ENCODE measurements at regions not wholly inside any gene's neighbourhood (a gene's known extent, or its start where the extent isn't known, plus 50 kb on each side); places are given as distances from the start of the nearest gene placed in this dataset.
A peak's percentile ranks its signal among the peaks of the same experiment; 100 is the strongest.
"Not testable (repeated sequence)": the region's sequence is repeated elsewhere in the genome, so short reads cannot be mapped to it uniquely, and the experiment has no call there.

DNA sequence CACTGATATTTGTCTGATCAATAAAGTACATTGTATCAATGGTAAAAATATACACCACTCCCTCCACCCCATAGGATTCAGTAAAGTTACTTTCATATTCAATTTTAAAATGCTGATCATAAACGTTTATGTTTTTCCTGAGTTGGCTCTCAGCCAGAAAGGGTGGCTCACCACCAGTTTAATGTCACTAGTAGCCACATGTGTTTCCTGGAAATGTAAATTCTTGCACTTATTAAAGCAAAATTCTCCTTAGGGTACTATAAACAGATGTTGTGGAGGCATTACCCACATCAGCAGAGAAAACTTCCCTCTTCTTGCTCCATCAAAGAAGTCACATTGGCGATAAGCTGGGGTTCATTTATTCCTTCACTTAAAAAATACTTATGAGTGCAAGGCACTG is 210.3 kb downstream of the SREK1 start:
- no peak for DNase-seq

DNA sequence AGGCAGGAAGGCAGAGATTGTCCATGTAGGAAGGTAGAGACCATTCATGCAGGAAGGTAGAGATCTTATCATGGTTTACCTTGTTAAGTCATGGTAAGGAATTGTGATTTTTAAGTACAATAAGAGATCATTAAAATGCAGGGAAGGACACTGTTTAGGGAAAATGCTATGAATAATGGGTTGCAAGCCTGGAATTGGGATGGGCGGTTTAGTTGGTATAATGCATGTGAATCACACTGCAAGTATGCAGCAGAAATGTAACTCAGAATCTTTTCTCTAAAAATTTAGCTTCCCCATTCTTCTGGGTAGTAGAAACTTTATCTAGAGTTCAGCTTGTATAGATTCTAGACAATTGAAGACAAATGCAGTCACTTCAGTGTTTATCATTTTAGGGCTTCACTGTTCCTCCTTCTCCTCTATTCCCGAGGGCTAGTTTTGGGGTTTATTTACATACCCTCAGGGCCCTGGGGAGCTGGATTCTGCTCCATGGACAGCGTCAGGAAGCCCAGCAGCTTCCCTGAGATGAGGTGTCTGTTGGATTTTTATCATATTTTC is 212.0 kb downstream of the SREK1 start:
- DNase-seq = no peak

DNA sequence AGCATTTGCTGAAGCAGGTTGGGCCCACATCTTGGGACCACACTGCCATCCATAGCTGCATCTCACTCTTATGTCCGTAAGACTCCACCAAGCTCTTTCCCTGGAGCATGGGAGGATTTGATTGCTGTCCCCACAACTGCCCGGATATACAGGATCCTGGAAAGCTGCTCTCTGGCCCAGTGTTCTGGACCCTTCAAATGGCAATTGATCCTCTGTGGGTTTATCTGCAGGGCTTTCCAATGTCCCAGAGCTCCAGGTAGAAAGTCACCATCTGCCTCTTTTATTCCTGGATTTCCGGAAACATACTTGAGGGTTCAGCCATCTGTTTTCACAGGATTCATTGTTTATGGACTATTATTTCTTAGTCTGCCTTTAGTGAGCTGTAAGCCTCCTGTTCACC is 214.6 kb downstream of the SREK1 start:
- DNase-seq = peak; percentile 86

DNA sequence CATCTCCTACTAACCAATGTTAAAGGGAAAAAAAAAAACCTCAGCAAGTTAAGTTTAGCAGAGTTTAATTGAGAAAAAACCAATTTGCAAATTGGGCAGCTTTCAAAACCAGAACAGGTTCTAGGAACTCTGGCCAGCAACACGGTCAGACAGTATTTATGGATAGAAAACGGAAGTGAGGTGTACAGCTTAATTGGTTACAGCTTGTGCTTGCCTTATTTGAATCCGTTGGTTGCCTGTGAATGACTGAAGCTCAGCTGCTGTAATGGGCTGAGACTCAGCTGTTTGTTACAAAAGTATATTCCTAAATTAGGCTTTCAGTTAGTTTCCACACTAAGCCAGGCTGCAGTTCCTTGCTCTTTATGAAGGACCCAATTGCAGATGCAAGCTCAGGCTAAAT is 217.0 kb downstream of the SREK1 start:
- no peak for DNase-seq

DNA sequence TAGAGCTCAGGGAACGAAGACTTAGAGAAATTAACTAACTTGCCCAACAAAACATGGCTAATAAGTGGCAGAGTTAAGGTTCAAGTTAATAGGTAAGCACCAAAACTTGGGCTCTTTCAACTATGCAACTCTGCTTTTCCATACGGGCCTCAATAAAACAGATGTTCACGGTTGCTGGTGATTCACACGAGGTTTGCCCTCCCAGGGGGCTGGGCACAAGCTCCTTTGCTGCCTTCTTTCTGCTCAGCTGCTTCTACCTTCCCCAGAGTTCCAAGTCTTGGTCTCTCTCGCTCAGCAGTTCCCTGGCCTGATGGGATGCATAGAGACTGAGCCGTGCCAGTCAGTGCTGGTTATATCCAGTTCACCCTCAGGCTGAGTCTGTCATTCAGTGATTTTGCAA is 217.9 kb downstream of the SREK1 start:
- no peak for DNase-seq

DNA sequence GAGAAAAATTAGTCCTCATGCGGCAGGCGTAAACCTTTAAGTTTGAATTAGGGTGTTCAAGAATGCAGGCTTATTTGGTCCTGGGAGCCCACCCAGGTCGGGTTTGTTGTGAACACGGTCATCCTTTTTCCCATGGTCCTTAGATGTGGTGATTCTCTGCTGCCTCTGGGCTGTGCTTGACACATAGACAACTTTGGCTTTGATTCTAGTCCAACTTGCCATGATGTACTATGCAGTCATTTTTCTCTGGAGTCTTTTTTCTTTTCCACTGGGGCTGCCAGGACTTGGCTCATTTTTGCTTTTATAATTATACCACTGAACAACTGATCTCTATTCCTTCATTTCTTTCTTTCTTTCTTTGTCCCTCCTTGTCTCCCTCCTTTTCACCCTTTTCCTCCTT is 218.6 kb downstream of the SREK1 start:
- no peak for DNase-seq

DNA sequence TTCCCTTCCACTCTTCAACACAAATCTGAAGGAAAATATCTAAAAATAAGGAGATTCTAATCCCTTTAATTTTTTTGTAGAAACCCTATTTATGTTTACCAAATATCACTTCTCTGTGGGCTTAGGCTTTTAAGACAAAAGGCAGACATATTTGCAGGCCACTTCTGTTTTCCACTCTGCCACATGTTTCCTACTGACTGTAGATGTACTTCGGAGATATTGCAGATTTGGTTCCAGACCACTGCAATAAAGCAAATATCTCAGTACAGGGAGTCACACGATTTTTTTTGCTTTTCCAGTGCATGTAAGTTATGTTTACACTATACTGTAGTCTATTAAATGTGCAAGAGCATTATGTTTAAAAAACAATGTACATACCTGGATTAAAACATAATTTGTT is 219.0 kb downstream of the SREK1 start:
- DNase-seq = no peak

DNA sequence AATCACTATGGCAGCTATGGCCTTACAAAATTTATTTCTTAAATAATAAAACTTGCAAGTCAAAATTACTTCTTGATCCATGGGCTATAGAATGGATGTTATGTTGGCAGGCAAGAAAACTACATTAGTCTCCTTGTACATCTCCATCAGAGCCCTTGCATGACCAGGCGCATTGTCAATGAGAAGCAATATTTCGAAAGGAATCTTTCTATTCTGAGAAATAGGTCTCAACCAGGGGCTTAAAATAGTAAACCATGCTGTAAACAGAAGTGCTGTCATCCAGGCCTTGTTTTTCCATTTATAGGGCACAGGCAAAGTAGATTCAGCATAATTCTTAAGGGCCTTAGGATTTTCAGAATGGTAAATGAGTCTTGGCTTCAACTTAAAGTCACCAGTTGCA is 220.1 kb downstream of the SREK1 start:
- no peak for DNase-seq

DNA sequence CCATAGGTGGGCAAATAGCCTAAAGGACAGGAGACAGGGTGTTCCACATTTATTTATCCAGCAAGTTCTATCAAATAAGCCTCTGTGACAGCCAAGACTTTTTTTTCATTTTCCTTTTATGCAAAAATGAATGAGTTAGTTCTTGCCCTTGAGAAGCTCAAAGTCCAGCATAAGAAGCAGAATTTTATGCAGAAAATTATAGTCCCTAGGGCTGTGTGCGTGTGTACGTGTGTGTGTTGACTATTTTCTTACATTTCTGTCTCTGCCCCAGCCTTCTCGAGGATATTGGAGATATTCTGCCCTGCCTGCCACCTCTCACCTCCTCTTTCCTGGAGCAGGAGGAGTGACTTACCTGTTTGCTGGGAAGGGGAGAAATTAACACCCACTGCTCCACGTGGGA is 221.9 kb downstream of the SREK1 start:
- no peak for DNase-seq

DNA sequence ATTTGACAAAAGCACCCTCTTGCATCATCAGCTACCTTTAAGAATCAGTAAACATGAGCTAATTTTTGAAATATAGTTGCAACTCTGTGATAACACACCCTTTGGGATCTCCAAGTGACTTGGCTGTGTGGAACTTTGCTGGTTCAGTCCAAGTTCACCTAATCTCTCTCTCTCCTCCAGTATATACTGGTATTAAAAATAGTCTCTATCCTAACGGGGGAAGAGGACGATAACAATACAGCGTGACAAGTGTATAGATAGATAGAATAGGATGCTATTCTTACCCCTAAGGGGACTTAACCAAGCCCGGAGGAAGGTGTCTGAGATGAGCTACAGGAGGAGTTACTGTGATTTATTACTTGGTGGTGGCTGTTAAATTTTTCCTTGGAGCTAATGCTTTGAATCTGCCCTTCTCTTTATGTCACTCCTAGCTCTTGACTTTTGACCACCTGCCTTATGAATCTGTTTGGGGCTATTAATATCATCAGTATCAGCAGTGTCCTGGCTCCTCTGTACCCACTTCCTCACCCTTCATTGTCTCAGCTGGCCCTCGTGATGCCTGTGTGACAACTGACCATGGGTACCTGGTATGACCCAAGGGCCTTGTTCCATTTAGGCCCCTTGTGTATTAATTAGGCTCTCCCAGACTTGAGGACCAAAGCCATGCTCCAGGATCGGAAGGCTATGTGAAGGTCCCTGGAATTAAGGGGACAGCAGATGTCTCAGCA is 223.9 kb downstream of the SREK1 start:
- no peak for DNase-seq

DNA sequence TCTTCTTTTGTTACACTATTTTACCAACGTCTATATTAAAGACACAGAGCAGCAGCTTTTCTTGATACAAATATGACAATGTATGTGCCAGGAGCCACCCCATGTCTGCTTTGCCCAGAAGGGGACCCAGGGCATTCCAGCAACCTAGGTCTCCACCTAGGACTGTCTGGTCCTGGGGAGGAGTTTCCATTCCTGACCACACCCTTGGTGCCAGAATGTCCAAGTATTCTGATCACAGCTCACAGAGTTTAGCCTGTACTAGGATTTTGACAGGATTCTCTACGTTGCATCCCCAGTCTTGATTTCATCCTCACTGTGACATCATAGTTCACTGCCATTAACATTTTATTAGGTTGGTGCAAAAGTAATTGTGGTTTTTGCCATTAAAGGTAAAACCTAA is 224.7 kb downstream of the SREK1 start:
- no peak for DNase-seq

DNA sequence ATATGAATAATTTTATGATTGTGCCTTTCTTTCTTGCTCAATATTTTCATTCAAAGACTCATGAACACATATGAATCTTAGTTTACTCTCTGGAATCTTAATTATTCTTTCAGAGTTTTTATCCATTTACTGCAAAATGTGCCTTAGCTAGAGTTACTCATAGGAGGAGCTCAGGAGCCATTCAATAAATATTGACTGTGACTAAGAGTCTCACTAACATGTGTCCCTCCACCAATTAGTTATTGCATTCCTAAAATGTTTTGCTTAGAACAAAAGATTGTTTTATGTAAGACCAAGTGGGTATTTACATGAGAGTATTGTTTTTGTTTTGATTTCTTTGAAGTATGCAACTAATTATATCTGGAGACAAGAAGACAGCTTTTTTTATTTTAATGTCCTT is 218.4 kb upstream of the MAST4 start:
- DNase-seq = no peak

DNA sequence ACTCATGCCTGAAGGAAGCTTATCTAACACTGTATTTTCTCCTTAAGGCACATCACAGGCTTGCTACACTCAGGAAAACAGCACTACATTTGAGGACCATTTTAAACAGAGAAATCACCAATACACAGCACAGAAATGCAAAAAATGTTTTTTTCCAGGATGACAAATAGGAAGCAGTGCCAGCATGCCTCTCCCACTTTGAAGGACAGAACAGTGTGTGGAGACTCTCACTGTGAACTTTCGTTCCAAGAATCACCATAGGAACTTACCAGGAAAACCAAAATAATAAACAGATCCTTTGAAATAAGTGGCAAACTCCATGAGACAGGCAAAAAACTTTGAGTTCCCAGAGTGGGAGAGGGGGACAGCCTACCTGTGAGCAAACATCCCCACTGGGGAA is 217.8 kb upstream of the MAST4 start:
- DNase-seq = no peak

DNA sequence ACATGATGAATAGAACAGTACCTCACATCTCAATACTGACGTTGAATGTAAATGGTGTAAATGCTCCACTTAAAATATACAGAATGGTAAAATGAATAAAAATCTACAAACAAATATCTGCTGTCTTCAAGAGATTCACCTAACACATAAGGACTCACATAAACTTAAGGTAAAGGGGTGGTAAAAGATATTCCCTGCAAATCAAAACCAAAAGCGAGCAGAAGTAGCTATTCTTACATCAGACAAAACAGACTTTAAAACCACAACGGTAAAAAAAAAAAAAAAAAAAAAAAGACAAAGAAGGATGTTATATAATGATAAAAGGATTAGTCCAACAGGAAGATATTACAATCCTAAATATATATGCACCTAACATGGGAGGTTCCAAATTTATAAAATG is 214.0 kb upstream of the MAST4 start:
- DNase-seq = no peak

DNA sequence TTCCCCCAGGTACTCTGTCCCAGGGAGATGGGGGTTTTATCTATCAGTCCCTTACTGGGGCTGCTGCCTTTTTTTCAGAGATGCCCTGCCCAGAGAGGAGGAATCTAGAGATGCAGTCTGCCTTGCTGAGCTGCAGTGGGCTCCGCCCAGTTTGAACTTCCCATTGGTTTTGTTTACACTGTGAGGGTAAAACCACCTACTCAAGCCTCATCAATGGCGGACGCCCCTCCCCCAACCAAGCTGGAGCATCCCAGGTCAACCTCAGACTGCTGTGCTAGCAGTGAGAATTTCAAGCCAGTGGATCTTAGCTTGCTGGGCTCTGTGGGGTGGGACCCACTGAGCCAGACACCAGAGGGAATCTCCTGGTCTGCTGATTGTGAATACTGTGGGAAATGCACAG is 191.0 kb upstream of the MAST4 start:
- DNase-seq = not testable (repeated sequence)

DNA sequence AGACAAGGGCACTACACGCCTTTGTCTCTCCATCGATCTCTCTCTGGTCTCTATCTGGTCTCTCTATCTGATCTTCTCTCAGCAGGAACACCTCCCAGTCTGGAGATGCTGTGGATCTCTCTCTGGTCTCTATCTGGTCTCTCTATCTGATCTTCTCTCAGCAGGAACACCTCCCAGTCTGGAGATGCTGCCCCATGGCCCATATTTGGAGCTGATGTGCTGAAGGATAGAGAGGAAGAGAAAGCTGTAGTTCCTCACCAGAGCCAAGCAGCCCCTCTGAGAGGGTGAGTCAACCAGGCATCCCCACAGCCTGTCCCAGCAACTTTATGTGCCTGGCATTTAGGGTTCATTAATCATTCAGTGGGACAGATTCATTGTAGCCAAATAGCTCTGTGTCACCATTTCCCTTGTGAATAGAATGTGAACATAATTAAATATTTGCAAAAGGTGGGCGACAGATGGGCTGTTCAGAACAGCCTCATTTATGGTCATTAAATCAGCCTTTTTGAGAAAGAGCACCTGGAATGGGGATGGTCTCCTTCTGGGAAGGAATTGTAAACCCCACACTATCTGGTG is 189.3 kb upstream of the MAST4 start:
- peak; percentile 83 for DNase-seq

DNA sequence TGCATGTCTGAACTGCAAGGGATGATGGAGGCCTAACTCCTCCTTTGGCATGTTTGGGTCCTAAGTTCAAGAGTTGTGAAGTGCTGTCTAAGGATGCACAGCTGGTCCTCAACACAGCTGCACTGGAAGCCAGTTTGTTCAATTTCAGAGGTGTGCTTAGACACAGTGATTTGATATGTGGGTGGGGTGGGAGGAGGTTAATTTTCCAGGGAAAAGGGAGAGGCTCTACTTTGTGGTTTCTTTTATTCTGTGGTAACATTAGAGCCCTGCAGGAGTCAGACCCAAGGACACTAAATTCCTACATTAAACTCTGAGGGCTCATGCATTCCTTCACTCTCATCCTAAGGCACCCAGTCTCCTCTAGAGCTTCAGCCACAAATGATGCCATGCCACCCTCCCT is 188.4 kb upstream of the MAST4 start:
- DNase-seq = no peak

DNA sequence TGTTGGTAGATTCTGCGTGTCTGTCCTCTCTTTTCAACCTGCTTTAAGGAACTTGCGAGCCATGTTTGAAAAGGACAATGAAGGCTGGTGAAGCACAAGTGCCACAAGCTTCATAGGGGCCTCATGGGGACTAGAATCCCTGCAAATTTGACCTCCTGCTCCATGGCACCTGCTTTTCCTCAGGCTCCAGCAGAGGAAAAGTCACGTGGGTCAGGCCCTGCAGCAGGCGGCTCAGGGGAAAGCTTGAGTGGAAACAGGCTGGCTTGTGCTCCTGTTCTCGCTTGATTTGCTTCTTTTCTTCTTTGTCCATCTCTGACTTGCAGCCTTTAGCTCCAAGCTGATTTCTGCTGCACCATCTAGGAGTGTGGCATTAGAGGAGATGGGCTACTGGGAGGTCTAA is 187.6 kb upstream of the MAST4 start:
- no peak for DNase-seq

DNA sequence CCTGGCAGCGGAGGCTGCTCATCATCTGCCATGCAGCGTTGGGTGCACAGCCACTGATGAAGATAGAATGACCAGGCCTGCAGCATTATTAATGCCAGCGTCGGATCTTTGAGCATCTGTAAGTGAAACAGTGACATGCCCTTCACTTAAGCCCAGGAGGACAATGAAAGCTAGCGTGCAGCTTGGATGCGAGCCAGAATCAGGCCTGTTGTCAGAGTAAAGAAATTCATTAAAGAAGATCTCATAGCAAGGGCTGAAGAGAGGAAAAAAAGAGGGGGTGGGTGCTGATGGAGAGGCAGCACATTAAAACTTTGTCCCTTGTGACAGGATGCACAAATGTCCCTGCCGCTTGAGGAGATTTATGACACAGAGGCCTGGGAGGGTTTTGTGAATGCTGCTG is 186.1 kb upstream of the MAST4 start:
- DNase-seq = peak; percentile 38

DNA sequence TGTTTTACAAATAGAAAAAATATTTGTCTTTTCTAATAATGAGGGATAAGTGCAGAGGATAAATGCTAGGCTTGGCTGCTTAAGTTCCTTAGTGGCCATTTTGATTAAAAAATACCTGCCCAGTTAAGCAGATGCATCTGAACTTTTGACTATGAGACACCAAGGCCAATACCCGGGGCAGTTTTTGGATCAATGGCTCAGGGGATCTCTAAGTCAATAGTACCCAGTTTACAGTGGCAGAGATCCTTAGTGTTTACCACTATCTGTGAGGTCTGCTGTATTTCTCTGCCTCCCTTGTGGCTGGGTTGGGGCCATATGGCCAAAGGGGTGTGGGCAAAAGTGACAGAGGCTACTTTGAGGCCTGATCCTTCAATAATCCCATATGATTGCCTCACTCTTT is 184.5 kb upstream of the MAST4 start:
- DNase-seq = no peak

DNA sequence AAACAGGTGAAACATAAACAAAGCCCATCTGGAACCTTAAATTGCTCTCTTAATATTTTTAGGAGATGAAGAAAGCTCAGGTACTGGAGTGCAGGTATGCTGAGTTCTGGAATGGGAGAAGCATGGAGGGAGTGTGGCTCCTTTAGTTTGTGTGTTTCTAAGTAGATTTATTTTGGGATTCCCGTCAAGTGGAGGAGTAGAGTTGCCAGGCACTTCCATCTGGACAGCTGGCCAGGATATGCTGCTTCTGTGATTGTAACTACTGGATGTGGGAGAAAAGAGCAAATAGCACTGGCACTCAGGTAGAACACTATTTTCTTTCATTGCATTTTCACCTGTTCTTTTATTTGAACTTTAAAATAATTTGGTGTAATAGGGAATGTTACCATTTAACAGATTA is 182.3 kb upstream of the MAST4 start:
- DNase-seq = no peak

DNA sequence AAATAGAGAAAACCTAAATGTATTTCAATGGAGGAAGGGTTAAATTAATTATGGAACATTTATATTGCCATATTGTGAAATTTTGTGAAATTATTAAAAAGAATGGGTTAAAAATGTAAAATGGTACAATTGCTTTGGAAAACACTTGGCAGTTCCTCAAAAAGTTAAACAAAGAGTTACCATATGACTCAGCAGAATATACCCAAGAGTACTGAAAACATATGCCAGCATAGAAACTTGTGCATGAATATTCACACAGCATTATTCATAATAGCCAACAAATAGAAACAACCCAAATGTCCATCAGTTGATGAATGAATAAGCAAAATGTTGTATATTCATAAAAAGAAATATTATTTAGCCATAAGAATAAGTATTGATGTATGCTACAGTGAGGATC is 181.0 kb upstream of the MAST4 start:
- DNase-seq = no peak

DNA sequence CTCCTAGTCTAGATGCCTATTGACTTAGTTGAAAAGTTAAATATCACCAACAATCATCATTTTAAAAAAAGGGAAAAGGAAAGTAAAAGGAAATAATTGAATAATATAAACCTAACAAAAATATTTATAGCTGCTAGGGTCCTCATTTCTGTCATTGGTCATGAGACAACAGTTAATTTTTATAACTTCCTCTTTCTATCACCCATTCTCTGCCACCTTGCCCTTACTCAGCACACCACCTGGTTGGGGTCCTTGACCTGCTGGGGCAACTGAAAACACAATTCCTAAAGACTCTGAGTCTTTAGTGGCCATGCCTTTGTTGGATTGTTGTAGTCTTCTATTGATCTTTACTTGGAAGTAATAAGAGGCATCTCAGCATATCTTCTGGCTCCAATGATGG is 179.5 kb upstream of the MAST4 start:
- no peak for DNase-seq

DNA sequence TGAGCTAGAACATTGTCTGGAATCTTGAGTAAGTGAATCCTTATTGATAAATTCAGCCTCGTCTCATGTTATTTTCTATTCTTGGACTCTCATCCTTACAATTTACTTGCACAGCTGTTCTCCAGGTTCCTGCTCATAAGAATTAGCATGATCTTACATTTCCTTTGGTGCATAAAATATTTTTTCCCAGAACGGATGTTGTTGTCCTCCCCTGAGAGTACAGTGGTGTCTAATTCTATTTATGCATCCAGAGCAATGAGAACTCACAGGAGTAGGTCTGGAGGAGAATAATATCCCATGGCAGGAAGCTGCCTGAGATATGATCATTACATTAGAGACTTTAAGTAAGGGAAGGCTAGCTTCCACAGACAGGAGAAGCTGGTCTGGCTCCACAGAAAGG is 178.4 kb upstream of the MAST4 start:
- DNase-seq = no peak

DNA sequence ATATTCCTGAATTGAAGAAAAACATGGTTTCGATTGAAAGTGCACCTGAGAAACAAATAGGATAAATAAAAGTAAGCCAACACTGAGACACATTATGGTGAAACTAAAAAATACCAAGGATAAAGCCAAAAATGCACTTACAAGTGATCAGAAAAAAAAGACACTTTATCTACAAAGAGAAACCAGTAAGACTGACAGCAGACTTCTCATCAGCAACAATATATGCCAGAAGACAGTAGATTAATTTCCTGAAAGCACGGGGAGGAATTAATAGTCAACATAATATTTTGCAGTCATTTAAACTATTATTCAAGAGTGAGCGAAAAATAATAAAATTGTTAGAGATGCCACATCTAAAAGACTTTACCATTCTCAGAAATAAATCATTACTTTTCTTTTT is 172.7 kb upstream of the MAST4 start:
- no peak for DNase-seq
